ENCODE measurements at regions not wholly inside any gene's neighbourhood (a gene's known extent, or its start where the extent isn't known, plus 50 kb on each side); places are given as distances from the start of the nearest gene placed in this dataset.

DNA sequence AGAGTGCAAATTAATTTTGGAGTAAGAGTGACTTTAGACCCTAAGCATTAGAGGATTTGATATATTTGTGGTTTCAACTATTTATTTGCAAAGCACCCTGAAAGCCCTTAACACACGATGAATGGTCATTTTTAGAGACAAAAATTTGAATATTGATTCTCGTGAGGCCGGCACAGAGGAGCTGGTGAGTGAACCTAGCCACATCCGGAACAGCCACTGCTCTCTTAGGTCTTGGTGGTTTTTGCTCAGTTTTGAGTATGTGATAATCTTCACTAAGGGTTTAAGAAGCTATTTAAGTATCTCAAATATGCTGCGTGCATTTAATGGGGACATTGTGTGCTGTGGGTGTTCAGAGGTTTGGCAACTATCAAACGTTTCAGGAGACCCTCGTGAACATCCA, 204.8 kb downstream of the TSN start:
- Mint-ChIP-seq H3K9me3 (ENCODE audit: unreplicated experiment) (no peaks in the 10 kb centered on the region), H3K4me3 (ENCODE audit: unreplicated experiment) (no peak overlapping the region), H3K27me3 (ENCODE audit: insufficient read depth, unreplicated experiment) (no peaks in the 10 kb centered on the region), H3K36me3 (ENCODE audit: insufficient read depth, unreplicated experiment) (no peaks in the 10 kb centered on the region), H3K4me1 (ENCODE audit: insufficient read depth, unreplicated experiment) (no peaks in the 10 kb centered on the region), H3K27ac (ENCODE audit: low read depth, unreplicated experiment) (no peak overlapping the region)
- POLR2A ChIA-PET, result no interaction called here
- DNase-seq (ENCODE audit: unreplicated experiment), result no peak
- CTCF ChIA-PET, result interaction anchor here (0.6 to 1.4 kb wide), 2 partner anchors 16 to 491 kb away, joined by 3 to 5 read pairs; no protein-coding TSS in a partner anchor
- BruUV-seq (replicated peaks), result no TSS peak
- intact Hi-C loops (cut with micrococcal nuclease), result no loop called here
- TF ChIP-seq, protein P1, sequence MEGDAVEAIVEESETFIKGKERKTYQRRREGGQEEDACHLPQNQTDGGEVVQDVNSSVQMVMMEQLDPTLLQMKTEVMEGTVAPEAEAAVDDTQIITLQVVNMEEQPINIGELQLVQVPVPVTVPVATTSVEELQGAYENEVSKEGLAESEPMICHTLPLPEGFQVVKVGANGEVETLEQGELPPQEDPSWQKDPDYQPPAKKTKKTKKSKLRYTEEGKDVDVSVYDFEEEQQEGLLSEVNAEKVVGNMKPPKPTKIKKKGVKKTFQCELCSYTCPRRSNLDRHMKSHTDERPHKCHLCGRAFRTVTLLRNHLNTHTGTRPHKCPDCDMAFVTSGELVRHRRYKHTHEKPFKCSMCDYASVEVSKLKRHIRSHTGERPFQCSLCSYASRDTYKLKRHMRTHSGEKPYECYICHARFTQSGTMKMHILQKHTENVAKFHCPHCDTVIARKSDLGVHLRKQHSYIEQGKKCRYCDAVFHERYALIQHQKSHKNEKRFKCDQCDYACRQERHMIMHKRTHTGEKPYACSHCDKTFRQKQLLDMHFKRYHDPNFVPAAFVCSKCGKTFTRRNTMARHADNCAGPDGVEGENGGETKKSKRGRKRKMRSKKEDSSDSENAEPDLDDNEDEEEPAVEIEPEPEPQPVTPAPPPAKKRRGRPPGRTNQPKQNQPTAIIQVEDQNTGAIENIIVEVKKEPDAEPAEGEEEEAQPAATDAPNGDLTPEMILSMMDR (IDR thresholded peaks at IDR 0.05; ENCODE audit: unreplicated experiment), result no peak

DNA sequence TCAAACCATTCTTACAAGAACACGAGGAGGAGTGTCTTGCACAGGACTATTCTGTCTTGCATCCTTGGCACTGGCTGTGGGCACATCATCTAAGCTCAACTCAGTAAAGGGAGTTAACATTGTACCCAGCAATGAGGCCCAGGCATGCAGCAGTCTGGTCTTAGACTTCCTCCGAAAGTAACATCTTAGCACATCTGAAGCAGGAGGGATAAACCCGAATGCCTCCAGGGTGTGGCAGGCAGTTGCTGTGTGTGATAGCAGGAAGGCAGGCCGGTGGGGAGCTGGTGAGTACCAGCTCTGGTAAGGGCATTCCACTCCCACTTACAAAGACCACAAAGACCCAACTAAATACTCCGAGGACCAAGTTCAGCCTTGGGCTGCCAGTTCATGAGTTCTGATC, 206.3 kb downstream of the TSN start:
- no peak for DNase-seq (ENCODE audit: unreplicated experiment)

DNA sequence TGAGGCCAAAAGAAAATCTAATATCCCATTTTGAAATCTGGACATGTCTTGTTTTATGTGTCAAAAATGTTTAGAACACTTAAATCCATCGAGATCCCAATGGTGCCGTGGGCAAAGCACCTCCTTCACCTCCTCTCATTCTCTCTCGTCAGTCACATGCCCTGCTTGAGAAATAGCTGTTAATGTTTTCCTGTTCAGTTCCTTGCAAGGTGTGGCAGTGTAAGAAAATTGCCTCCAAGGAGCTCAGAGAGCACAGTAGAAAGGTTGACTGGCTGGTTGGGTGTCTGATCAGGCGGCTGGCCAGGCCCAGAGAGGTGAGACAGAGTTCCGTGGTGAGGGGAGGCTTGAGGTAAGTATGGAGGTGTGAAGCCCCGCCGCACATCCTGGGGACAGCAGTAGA, 210.2 kb downstream of the TSN start:
- Mint-ChIP-seq H3K4me3 (ENCODE audit: unreplicated experiment) (no peak overlapping the region), H3K36me3 (ENCODE audit: insufficient read depth, unreplicated experiment) (no peaks in the 10 kb centered on the region), H3K27ac (ENCODE audit: low read depth, unreplicated experiment) (peak overlapping the region; percentile 37), H3K27me3 (ENCODE audit: insufficient read depth, unreplicated experiment) (no peaks in the 10 kb centered on the region), H3K4me1 (ENCODE audit: insufficient read depth, unreplicated experiment) (peaks cover 16% of the 10 kb centered on the region), H3K9me3 (ENCODE audit: unreplicated experiment) (no peaks in the 10 kb centered on the region)
- intact Hi-C loops (cut with micrococcal nuclease), result no loop called here
- ChIA-PET POLR2A (no interaction called here), CTCF (no interaction called here)
- no peak for DNase-seq (ENCODE audit: unreplicated experiment)
- TF ChIP-seq, protein P1 (IDR thresholded peaks at IDR 0.05; ENCODE audit: unreplicated experiment), result no peak
- BruUV-seq (replicated peaks), result no TSS peak

More for the DNA sequence above, 206.3 kb downstream of the TSN start:
- ChIA-PET CTCF (no interaction called here), POLR2A (no interaction called here)
- TF ChIP-seq, protein P1 (IDR thresholded peaks at IDR 0.05; ENCODE audit: unreplicated experiment), result no peak
- no TSS peak for BruUV-seq (replicated peaks)
- H3K4me3 Mint-ChIP-seq (ENCODE audit: unreplicated experiment), result no peak overlapping the region
- peaks cover 6% of the 10 kb centered on the region for H3K4me1 Mint-ChIP-seq (ENCODE audit: insufficient read depth, unreplicated experiment)
- H3K27ac Mint-ChIP-seq (ENCODE audit: low read depth, unreplicated experiment), result no peak overlapping the region
- intact Hi-C loops (cut with micrococcal nuclease), result no loop called here
- H3K27me3 Mint-ChIP-seq (ENCODE audit: insufficient read depth, unreplicated experiment), result no peaks in the 10 kb centered on the region
- no peaks in the 10 kb centered on the region for H3K36me3 Mint-ChIP-seq (ENCODE audit: insufficient read depth, unreplicated experiment)
- no peaks in the 10 kb centered on the region for H3K9me3 Mint-ChIP-seq (ENCODE audit: unreplicated experiment)

DNA sequence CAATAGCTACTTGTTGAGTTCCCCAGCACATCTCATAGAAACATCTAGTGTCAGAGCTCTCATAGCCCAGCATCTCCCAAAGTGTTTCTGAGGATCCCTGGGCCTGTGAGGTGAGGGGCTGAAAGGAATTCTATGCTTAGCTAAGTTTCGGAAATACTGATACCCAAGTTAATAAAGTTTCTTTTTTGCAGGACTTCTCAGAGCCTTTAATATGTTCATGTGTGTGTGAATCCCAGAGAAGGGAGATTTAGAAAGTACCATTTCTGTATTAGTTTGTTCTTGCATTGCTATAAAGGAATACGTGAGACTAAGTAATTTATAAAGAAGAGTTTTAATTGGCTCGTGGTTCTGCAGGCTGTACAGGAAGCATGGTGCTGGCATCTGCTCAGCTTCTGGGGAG, 211.2 kb downstream of the TSN start:
- intact Hi-C loops (cut with micrococcal nuclease), result no loop called here
- H3K27me3 Mint-ChIP-seq (ENCODE audit: insufficient read depth, unreplicated experiment), result no peaks in the 10 kb centered on the region
- no TSS peak for BruUV-seq (replicated peaks)
- no peaks in the 10 kb centered on the region for H3K36me3 Mint-ChIP-seq (ENCODE audit: insufficient read depth, unreplicated experiment)
- no peak for DNase-seq (ENCODE audit: unreplicated experiment)
- H3K4me3 Mint-ChIP-seq (ENCODE audit: unreplicated experiment), result no peak overlapping the region
- no peaks in the 10 kb centered on the region for H3K9me3 Mint-ChIP-seq (ENCODE audit: unreplicated experiment)
- peaks cover 16% of the 10 kb centered on the region for H3K4me1 Mint-ChIP-seq (ENCODE audit: insufficient read depth, unreplicated experiment)
- POLR2A ChIA-PET, result no interaction called here
- TF ChIP-seq, protein P1 (IDR thresholded peaks at IDR 0.05; ENCODE audit: unreplicated experiment), result no peak
- CTCF ChIA-PET, result no interaction called here
- no peak overlapping the region for H3K27ac Mint-ChIP-seq (ENCODE audit: low read depth, unreplicated experiment)
